ENCODE measurements at regions not wholly inside any gene's neighbourhood (a gene's known extent, or its start where the extent isn't known, plus 50 kb on each side); places are given as distances from the start of the nearest gene placed in this dataset.

DNA sequence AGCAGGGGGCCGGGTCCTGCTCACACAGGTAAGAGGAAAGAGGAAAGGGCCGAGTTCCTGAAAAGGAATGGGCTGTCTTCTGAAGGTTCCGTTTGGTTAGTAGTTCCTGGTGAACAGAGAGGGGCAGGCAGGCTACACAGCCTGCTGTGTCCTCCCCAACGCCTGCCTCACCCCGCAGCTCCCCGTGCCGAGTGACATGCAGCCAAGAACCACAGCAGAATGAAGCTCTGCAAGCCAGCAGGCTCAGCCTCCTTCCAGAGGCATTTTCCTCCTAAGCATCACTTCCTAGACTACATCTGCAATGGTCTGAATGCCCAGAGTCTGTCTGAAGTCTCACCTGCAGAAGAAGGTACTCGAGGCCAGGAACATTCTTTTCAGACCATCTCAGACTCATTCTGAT is 202.4 kb upstream of the TCERG1L start:
- ChIA-PET POLR2A (no interaction called here), CTCF (no interaction called here)
- H3K4me3 ChIP-seq (ENCODE audit: low read depth, low read length), result no peak overlapping the region
- no peak for DNase-seq (ENCODE audit: low read depth, low spot score)
- TF ChIP-seq, protein P1, sequence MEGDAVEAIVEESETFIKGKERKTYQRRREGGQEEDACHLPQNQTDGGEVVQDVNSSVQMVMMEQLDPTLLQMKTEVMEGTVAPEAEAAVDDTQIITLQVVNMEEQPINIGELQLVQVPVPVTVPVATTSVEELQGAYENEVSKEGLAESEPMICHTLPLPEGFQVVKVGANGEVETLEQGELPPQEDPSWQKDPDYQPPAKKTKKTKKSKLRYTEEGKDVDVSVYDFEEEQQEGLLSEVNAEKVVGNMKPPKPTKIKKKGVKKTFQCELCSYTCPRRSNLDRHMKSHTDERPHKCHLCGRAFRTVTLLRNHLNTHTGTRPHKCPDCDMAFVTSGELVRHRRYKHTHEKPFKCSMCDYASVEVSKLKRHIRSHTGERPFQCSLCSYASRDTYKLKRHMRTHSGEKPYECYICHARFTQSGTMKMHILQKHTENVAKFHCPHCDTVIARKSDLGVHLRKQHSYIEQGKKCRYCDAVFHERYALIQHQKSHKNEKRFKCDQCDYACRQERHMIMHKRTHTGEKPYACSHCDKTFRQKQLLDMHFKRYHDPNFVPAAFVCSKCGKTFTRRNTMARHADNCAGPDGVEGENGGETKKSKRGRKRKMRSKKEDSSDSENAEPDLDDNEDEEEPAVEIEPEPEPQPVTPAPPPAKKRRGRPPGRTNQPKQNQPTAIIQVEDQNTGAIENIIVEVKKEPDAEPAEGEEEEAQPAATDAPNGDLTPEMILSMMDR (IDR thresholded peaks at IDR 0.05; ENCODE audit: insufficient read depth, low read length, missing control alignments), result no peak

DNA sequence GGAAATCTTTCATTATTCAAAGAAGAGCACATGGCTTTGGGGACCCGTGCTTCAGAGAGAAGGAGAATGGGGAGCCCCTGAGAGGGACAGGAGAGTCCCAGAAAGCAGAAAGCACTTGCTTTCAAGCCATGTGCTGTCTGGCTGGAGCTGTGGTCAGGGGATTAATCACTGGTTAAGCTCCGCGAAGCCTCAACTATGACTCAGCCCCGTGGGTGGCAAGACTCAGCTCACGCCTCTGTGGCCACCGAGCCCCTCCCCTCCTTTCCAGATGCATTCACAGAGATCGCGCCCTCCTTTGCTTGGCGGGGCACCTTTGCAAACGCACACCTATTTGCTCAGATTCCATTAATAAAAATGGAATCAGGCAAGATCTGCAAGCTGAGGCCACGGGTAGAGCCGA is 202.9 kb upstream of the TCERG1L start:
- no peak for DNase-seq (ENCODE audit: low read depth, low spot score)
- CTCF ChIA-PET, result no interaction called here
- POLR2A ChIA-PET, result no interaction called here

DNA sequence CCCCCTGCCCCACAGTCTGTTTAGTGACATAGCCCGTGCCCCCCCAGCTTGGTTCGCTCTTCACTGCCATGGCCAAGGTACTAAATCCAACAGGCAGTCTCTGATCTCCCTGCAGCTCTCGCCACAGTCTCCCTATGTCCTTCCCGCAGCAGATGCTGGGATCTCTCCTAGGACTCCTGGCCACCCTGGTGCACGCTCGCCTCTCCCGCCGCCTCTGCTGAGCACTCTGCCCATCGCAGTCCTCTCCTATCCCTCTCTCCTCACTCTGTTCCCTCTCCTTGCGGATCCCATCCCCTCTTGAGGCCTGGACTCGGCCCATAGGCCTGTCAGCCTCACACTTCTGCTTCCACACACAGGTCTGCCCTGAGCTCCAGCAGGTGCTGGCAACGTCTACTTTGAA is 204.8 kb upstream of the TCERG1L start:
- CTCF ChIA-PET, result no interaction called here
- POLR2A ChIA-PET, result no interaction called here

More for the DNA sequence above, 202.9 kb upstream of the TCERG1L start:
- TF ChIP-seq, protein P1 (IDR thresholded peaks at IDR 0.05; ENCODE audit: insufficient read depth, low read length, missing control alignments), result no peak
- no peak overlapping the region for H3K4me3 ChIP-seq (ENCODE audit: low read depth, low read length)

DNA sequence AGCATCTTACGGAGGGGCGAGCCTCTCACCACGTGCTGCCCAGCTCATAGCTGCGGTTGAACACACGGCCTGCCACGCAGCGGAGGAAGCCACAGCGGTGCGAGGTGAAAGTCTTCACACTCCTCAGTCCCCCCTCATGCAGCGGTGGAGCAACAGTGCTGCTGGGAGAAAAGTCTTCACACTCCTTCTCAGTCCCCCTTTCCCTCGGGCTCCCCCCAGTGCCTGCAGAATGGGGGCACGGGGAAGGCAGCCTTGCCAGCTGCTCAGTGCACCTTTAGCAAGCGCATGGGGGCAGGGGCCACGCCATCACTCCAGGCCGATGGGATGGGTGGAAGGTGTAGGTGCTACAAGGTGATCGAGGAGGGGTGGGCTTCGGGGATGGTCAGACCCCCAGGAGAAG is 206.3 kb upstream of the TCERG1L start:
- DNase-seq (ENCODE audit: low read depth, low spot score), result no peak
- no peak overlapping the region for H3K4me3 ChIP-seq (ENCODE audit: low read depth, low read length)
- CTCF ChIA-PET, result no interaction called here
- POLR2A ChIA-PET, result no interaction called here
- TF ChIP-seq, protein P1 (IDR thresholded peaks at IDR 0.05; ENCODE audit: insufficient read depth, low read length, missing control alignments), result no peak

More for the DNA sequence above, 204.8 kb upstream of the TCERG1L start:
- H3K4me3 ChIP-seq (ENCODE audit: low read depth, low read length), result no peak overlapping the region
- DNase-seq (ENCODE audit: low read depth, low spot score), result no peak
- TF ChIP-seq, protein P1 (IDR thresholded peaks at IDR 0.05; ENCODE audit: insufficient read depth, low read length, missing control alignments), result no peak

DNA sequence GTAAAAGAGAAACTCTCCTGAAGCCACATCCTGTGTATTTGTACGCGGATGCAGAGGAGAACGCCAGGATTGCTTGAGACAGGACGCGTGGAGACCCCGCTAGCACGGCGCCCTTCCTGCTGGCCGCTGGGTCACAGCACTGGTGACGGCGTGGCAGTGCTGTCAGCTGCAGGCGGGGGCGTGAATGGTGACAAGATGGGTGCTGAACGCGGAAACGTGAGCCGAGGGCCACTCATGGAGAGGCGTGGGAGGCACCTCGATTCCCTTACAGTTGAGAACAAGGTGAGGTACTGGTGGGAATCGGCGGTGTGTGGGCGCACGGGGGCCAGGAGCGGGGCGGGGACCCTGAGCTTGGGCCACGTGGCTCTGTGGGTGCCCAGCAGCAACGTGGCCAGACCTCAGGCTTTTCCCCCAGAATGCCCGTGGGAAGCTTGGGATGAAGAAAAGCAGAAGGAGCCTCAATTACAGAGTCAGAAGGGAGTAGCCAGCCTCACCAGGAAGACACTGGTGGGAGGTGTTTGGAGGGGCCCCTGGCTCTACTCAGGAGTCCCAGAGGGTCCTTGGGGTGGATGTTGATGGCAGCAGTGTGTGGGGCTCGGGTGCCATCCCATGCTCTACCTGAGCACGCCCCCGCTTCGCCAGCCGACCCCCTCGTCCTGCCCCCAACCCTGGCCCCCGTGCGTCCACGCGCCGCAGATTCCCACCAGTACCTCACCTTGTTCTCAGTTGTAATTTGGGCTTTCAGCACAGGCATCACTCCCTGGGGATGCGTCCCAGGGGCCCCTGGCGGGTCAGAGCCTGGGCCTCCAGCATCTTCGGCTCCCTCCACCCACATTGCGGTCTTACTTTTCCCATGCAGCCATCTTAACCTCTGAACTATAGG is 208.4 kb upstream of the TCERG1L start:
- no peak for DNase-seq (ENCODE audit: low read depth, low spot score)
- CTCF ChIA-PET, result no interaction called here
- TF ChIP-seq, protein P1 (IDR thresholded peaks at IDR 0.05; ENCODE audit: insufficient read depth, low read length, missing control alignments), result no peak
- no peak overlapping the region for H3K4me3 ChIP-seq (ENCODE audit: low read depth, low read length)
- POLR2A ChIA-PET, result no interaction called here

DNA sequence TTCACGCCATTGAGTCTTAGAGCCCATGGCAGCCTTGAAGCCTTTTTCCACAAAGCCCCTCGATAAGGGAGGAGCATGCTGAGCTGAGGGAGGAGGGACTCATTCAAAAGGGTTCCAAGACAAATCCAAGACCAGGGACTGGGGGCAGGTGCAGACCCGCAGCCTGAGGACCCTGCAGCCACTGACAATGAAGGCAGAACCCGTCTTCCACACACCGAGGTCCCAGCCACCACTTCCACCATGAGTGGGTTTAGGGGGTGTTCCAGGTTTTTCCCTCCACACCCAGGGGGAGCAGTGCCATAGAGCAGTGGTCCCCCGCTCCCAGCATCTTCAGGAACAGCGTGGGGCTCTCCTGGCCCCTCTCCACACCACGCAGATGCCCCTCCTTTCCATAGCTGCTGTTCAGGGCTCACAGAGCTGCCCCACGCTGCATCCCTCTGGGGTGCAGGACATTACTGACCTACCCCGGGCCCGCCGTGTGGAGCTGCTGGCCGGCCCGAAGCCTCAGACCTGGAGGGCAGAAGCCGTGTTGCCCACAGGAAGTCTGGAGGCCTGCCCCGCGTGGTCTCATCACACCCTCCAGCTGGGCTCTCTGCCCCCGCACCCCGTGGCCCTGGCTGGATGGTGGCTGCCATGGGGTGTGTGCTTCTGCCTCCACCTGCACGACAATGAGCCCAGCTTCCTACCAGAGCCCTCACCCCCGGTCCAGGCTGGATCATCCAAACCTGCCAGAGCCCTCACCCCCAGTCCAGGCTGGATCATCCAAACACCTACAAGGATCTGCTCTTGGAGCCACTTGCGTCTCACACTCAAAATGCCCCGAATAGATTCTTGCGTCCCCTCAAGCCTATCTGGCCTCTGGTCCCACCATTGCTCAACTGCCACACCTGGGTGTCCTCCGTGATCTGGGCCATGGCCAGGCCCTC is 220.0 kb upstream of the TCERG1L start:
- DNase-seq (ENCODE audit: low read depth, low spot score), result no peak
- ChIA-PET POLR2A (no interaction called here), CTCF (no interaction called here)
- H3K4me3 ChIP-seq (ENCODE audit: low read depth, low read length), result no peak overlapping the region
- TF ChIP-seq, protein P1 (IDR thresholded peaks at IDR 0.05; ENCODE audit: insufficient read depth, low read length, missing control alignments), result no peak
